Brain microvascular endothelial cell (primary cell): ENCODE measurements at regions not wholly inside any gene's neighbourhood (a gene's known extent, or its start where the extent isn't known, plus 50 kb on each side); places are given as distances from the start of the nearest gene placed in this dataset.

Experiments
- DNase-seq: peaks from one replicate; pipeline ENCODE4 v3.0.0-alpha.2; 2020
- H3K27ac ChIP-seq: fragments of 250-450 bp; sonication (Bioruptor Pico); 2 replicates; pipeline ENCODE4 v1.5.1; 2020; ENCODE audit warnings: mild to moderate bottlenecking, moderate library complexity
- H3K27me3 ChIP-seq: fragments of 250-450 bp; sonication (Bioruptor Pico); replicated peaks from 2 replicates; pipeline ENCODE4 v1.5.1; 2020; ENCODE audit warnings: mild to moderate bottlenecking
- H3K36me3 ChIP-seq: fragments of 250-450 bp; sonication (Bioruptor Pico); replicated peaks from 2 replicates; pipeline ENCODE4 v1.5.1; 2020; ENCODE audit warnings: mild to moderate bottlenecking
- H3K4me3 ChIP-seq: 2 replicates; pipeline ENCODE4 v1.5.1; 2011; ENCODE audit warnings: low read depth, mild to moderate bottlenecking, control low read depth, low read length, moderate library complexity
- CTCF ChIP-seq: IDR thresholded peaks from 2 replicates; pipeline ENCODE4 v1.5.1; 2011; ENCODE audit warnings: low read depth, mild to moderate bottlenecking, moderate library complexity, low read length, control low read depth, inconsistent platforms; ENCODE audit errors: missing control alignments
- in situ Hi-C: cut with HindIII; loops from 2 replicates; pipeline ENCODE4 v1.10.0; 2017; ENCODE audit warnings: low sequenced_read_pairs, low pct_ligation_motif_present

- Histone ChIP-seq H3K27me3 (no peaks in the 10 kb centered on the region), H3K27ac (no peak overlapping the region), H3K4me3 (no peak overlapping the region), H3K36me3 (no peaks in the 10 kb centered on the region)
- no peak for TF ChIP-seq CTCF
- in situ Hi-C loops: no loop called here
- DNase-seq: no peak
Measured at GRCh38 chr13:80113714-80114454, 227.0 kb downstream of the SPRY2 start.

GRCh38 chr13:80109303-80109702 lies 231.6 kb downstream of the SPRY2 start:
- H3K27me3 ChIP-seq: no peaks in the 10 kb centered on the region
- TF ChIP-seq CTCF: no peak
- no peak overlapping the region for H3K27ac ChIP-seq
- in situ Hi-C loops: no loop called here
- no peak for DNase-seq
- H3K36me3 ChIP-seq: no peaks in the 10 kb centered on the region
- H3K4me3 ChIP-seq: no peak overlapping the region

GRCh38 chr13:80105350-80105749 lies 235.6 kb downstream of the SPRY2 start:
- no peak overlapping the region for H3K4me3 ChIP-seq
- no peak overlapping the region for H3K27ac ChIP-seq
- in situ Hi-C loops: no loop called here
- no peak for TF ChIP-seq CTCF
- no peak for DNase-seq
- H3K27me3 ChIP-seq: no peaks in the 10 kb centered on the region
- no peaks in the 10 kb centered on the region for H3K36me3 ChIP-seq

- Histone ChIP-seq H3K36me3 (no peaks in the 10 kb centered on the region), H3K27me3 (no peaks in the 10 kb centered on the region), H3K27ac (no peak overlapping the region), H3K4me3 (no peak overlapping the region)
- in situ Hi-C loops: no loop called here
- TF ChIP-seq CTCF: no peak
- peak; percentile 27 for DNase-seq
Measured at GRCh38 chr13:80101040-80101439, 239.9 kb downstream of the SPRY2 start.

GRCh38 chr13:80100636-80101035 lies 240.3 kb downstream of the SPRY2 start:
- no peak for TF ChIP-seq CTCF
- Histone ChIP-seq H3K4me3 (no peak overlapping the region), H3K36me3 (no peaks in the 10 kb centered on the region), H3K27me3 (no peaks in the 10 kb centered on the region), H3K27ac (no peak overlapping the region)
- in situ Hi-C loops: no loop called here
- DNase-seq: peak; percentile 73

- no peaks in the 10 kb centered on the region for H3K27me3 ChIP-seq
- TF ChIP-seq CTCF: no peak
- no peak overlapping the region for H3K27ac ChIP-seq
- no peak for DNase-seq
- in situ Hi-C loops: no loop called here
- no peaks in the 10 kb centered on the region for H3K36me3 ChIP-seq
- H3K4me3 ChIP-seq: no peak overlapping the region
Measured at GRCh38 chr13:80097561-80097960, 243.4 kb downstream of the SPRY2 start.
